ENCODE measurements at regions not wholly inside any gene's neighbourhood (a gene's known extent, or its start where the extent isn't known, plus 50 kb on each side); places are given as distances from the start of the nearest gene placed in this dataset.

- H3K27me3 ChIP-seq = peaks cover 0 to 48% (median 0%) of the 10 kb centered on the region in 3 donors
- DNase-seq = no peak
- WGBS, 5 donors = 68 to 73% (median 72%) methylated on average over 8 of the region's 8 CpGs
- TF ChIP-seq POLR2A (IDR thresholded peaks at IDR 0.05) (no peak), POLR2AphosphoS5 (IDR thresholded peaks at IDR 0.05) (no peak), CTCF (IDR thresholded peaks at IDR 0.05) (no peak), EP300 (IDR thresholded peaks at IDR 0.05) (no peak)
- H3K9me3 ChIP-seq = peaks cover 0 to 13% (median 3%) of the 10 kb centered on the region in 4 donors
- H3K27ac ChIP-seq = no peak overlapping the region
- H3K36me3 ChIP-seq = no peaks in the 10 kb centered on the region
- H3K4me3 ChIP-seq = no peak overlapping the region
- no peaks in the 10 kb centered on the region for H3K4me1 ChIP-seq
- intact Hi-C loops (cut with DNase I; ENCODE audit: low total_unique reads) = no loop called here
Measured at GRCh38 chr12:130097342-130097741, 64.9 kb upstream of the FZD10 start.

DNA sequence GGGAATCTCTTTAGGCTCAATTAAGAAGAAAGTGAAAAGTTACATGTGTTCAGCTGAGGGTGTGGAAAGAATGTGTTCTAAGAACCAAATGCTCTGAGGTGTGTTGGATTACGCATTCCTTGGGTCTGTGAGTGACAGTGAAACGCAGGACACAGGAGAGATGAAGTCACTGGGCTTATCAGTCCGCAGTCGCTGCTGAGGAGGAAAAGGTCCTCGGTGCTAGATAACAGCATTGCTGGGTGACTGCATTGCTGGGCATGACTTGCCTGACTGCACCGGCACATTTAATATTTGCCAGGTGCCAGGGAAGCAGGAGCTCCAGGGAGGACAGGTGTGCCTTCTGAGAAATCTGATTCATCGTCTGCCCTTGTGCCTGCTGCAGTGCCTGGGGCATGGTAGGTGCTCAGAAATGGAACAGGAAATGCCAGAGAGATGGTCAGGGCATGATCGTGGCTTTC lies 64.4 kb upstream of the FZD10 start:
- WGBS, 5 donors = 35 to 47% (median 41%) methylated on average over 8 of the region's 8 CpGs
- Histone ChIP-seq H3K4me3 (no peak overlapping the region), H3K27ac (no peak overlapping the region), H3K36me3 (no peaks in the 10 kb centered on the region), H3K9me3 (peaks cover 0 to 13% (median 3%) of the 10 kb centered on the region in 4 donors), H3K4me1 (no peaks in the 10 kb centered on the region), H3K27me3 (peaks cover 0 to 53% (median 0%) of the 10 kb centered on the region in 3 donors)
- TF ChIP-seq EP300 (IDR thresholded peaks at IDR 0.05) (no peak), CTCF (IDR thresholded peaks at IDR 0.05) (no peak), POLR2A (IDR thresholded peaks at IDR 0.05) (no peak), POLR2AphosphoS5 (IDR thresholded peaks at IDR 0.05) (no peak)
- intact Hi-C loops (cut with DNase I; ENCODE audit: low total_unique reads) = no loop called here
- no peak for DNase-seq

- Histone ChIP-seq H3K36me3 (no peaks in the 10 kb centered on the region), H3K4me3 (no peak overlapping the region), H3K27me3 (peaks cover 0 to 59% (median 0%) of the 10 kb centered on the region in 3 donors), H3K9me3 (peaks cover 0 to 13% (median 3%) of the 10 kb centered on the region in 4 donors), H3K27ac (no peak overlapping the region), H3K4me1 (no peaks in the 10 kb centered on the region)
- TF ChIP-seq POLR2A (IDR thresholded peaks at IDR 0.05) = no peak
- no peak for TF ChIP-seq EP300 (IDR thresholded peaks at IDR 0.05)
- no peak for TF ChIP-seq CTCF (IDR thresholded peaks at IDR 0.05)
- no peak for TF ChIP-seq POLR2AphosphoS5 (IDR thresholded peaks at IDR 0.05)
- DNase-seq = no peak
- 86 to 88% (median 88%) methylated on average over 11 of the region's 11 CpGs for WGBS, 5 donors
- intact Hi-C loops (cut with DNase I; ENCODE audit: low total_unique reads) = no loop called here
Measured at GRCh38 chr12:130098301-130099005, 63.8 kb upstream of the FZD10 start.

- H3K27me3 ChIP-seq = peaks cover 0 to 75% (median 6%) of the 10 kb centered on the region in 3 donors
- H3K4me1 ChIP-seq = peaks cover 0 to 8% (median 3%) of the 10 kb centered on the region in 4 donors
- no peak for TF ChIP-seq POLR2AphosphoS5 (IDR thresholded peaks at IDR 0.05)
- TF ChIP-seq EP300 (IDR thresholded peaks at IDR 0.05) = no peak
- no peak for TF ChIP-seq CTCF (IDR thresholded peaks at IDR 0.05)
- TF ChIP-seq POLR2A (IDR thresholded peaks at IDR 0.05) = no peak
- H3K36me3 ChIP-seq = no peaks in the 10 kb centered on the region
- H3K27ac ChIP-seq = no peak overlapping the region
- 56 to 75% (median 60%) methylated on average over 8 of the region's 8 CpGs for WGBS, 5 donors
- H3K4me3 ChIP-seq = no peak overlapping the region
- intact Hi-C loops (cut with DNase I; ENCODE audit: low total_unique reads) = no loop called here
- DNase-seq = no peak
- peaks cover 0 to 13% (median 3%) of the 10 kb centered on the region in 4 donors for H3K9me3 ChIP-seq
Measured at GRCh38 chr12:130100634-130101362, 61.5 kb upstream of the FZD10 start.

Data from stomach (tissue), 8 donors.